IMR-90 (cell line): ENCODE measurements at regions not wholly inside any gene's neighbourhood (a gene's known extent, or its start where the extent isn't known, plus 50 kb on each side); places are given as distances from the start of the nearest gene placed in this dataset.

Experiments used
- CTCF ChIP-seq: conservative IDR thresholded peaks from 2 replicates; pipeline ENCODE4 v1.5.1; 2012; ENCODE audit warnings: mild to moderate bottlenecking, low read depth, low read length, improper control_type of control experiment
- FOS ChIP-seq: fragments of 150-350 bp; IDR thresholded peaks from 2 replicates; pipeline ENCODE4 v1.6.1; 2016; ENCODE audit warnings: low read depth, low read length
- MAZ ChIP-seq: IDR thresholded peaks from 2 replicates; pipeline ENCODE4 v1.6.1; 2012; ENCODE audit warnings: low read depth, mild to moderate bottlenecking, low read length, improper control_type of control experiment, moderate library complexity, borderline replicate concordance
- MXI1 ChIP-seq: IDR thresholded peaks from 2 replicates; pipeline ENCODE4 v1.6.1; 2012; ENCODE audit warnings: low read depth, mild to moderate bottlenecking, low read length, moderate library complexity, borderline replicate concordance
- NFE2L2 ChIP-seq: fragments of 150-350 bp; IDR thresholded peaks from 2 replicates; pipeline ENCODE4 v1.6.1; 2016; ENCODE audit warnings: low read depth, mild to moderate bottlenecking, low read length
- POLR2A ChIP-seq: IDR thresholded peaks from 2 replicates; pipeline ENCODE4 v1.6.1; 2012; ENCODE audit warnings: mild to moderate bottlenecking, low read depth, low read length

DNA sequence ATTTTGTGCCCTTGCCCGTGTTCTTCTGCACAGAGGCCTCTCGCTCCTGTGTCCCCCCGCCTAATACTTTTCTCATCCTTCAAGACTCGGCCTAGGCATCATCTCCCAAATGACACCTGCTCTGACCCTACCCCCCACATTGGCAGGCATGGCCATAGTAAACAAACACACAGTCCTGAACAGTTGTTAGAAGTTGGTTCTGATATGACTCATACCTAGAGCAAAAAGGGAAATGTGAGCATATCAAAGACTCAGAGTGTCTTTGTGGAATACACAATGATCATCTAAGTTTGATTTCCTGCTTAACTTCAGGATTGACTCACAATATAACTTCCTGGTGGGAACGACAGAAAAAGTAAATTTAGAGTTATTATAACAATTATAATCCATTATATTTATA is 120.5 kb downstream of the POLR2M start:
- TF ChIP-seq CTCF: no peak
- TF ChIP-seq MXI1: no peak
- TF ChIP-seq POLR2A: no peak
- no peak for TF ChIP-seq NFE2L2
- no peak for TF ChIP-seq MAZ
- TF ChIP-seq FOS: no peak
